ENCODE measurements at regions not wholly inside any gene's neighbourhood (a gene's known extent, or its start where the extent isn't known, plus 50 kb on each side); places are given as distances from the start of the nearest gene placed in this dataset.

DNA sequence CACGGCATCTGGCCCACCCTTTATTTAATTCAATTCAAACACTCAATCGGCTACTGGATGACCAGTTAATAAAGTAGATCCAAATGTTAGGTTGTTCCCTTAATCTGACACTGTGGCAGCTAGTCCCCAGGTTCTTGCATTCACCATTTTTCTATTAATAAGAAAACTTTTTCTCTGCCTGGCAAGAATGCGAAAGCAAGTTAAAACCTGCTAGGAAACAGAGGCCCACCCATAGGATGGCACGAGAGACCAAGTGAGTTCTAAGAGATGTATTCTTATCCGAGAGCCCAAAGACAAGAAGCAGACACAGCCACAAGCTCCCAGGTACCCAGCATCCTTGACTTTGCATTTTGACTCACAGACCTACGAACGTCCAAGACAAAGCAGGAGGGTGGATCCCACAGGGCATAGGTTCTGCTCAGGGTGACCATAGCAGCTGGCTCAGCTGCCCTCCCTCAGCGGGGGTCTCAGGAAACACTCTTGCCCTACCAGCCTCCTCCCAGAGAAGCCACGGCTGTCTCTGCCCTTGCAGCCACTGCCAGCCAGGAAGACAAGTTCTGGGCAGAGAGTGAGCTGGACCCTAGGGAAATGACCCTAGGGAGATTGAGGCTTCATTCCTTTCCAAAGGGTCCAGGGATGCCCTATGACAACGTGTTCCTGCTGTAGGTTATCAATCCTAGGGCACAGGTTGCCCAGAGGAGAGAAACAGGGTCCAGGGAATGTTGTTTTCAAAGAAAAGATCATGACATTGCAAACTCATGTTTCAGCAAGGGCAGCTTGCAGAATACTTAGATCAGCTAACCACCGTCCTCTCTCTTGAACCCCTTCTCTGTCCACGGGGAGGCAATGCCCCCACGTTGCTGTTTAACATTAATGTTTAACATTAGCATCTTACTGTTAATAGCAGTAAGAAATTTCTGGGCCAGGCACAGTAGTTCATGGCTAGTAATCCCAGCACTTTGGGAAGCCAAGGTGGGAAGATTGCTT lies 147.2 kb upstream of the ZNF507 start:
- peaks cover 9% of the 10 kb centered on the region for H3K27me3 ChIP-seq
- TF ChIP-seq, protein P1, sequence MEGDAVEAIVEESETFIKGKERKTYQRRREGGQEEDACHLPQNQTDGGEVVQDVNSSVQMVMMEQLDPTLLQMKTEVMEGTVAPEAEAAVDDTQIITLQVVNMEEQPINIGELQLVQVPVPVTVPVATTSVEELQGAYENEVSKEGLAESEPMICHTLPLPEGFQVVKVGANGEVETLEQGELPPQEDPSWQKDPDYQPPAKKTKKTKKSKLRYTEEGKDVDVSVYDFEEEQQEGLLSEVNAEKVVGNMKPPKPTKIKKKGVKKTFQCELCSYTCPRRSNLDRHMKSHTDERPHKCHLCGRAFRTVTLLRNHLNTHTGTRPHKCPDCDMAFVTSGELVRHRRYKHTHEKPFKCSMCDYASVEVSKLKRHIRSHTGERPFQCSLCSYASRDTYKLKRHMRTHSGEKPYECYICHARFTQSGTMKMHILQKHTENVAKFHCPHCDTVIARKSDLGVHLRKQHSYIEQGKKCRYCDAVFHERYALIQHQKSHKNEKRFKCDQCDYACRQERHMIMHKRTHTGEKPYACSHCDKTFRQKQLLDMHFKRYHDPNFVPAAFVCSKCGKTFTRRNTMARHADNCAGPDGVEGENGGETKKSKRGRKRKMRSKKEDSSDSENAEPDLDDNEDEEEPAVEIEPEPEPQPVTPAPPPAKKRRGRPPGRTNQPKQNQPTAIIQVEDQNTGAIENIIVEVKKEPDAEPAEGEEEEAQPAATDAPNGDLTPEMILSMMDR (IDR thresholded peaks at IDR 0.05), result no peak

DNA sequence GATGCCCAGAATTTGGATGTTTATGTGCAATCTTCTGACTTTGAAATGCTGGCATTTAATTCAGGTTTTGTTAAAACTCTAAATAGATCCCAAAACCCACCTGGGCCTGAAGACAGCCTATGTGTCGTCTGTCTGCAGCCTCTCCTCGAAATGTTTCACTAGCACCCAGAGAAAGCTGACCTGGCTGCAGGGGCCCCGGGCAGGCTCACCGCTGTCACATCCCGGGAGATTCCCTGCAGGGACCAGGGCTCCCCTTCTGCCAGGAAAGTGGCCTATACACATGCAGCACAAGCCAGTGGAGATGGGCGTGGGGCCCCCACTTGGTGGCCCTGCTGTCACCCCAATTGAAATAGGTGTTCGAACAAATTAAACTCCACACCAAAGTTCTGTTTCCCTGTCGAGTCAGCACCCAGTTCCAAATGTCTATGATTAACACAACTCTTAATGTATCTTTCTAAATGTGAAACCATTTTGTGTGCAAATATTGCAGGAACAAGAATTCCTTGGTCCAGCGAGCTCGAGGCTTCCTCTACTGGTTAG lies 145.8 kb upstream of the ZNF507 start:
- H3K36me3 ChIP-seq, result no peaks in the 10 kb centered on the region
- no peaks in the 10 kb centered on the region for H3K9me3 ChIP-seq
- no peak overlapping the region for H3K4me3 ChIP-seq (ENCODE audit: low read depth in 1 of 2, low read length in 1 of 2)
- peaks cover 9% of the 10 kb centered on the region for H3K27me3 ChIP-seq
- TF ChIP-seq, protein P1 (IDR thresholded peaks at IDR 0.05), result no peak
- no peak overlapping the region for H3K27ac ChIP-seq
- no peaks in the 10 kb centered on the region for H3K4me1 ChIP-seq (ENCODE audit: control insufficient read depth in 1 of 2, insufficient read depth in 1 of 2, low read depth in 1 of 2, low read length in 1 of 2)

More for the DNA sequence above, 147.2 kb upstream of the ZNF507 start:
- H3K4me3 ChIP-seq (ENCODE audit: low read depth in 1 of 2, low read length in 1 of 2), result no peak overlapping the region
- no peak overlapping the region for H3K27ac ChIP-seq
- H3K36me3 ChIP-seq, result no peaks in the 10 kb centered on the region
- H3K4me1 ChIP-seq (ENCODE audit: control insufficient read depth in 1 of 2, insufficient read depth in 1 of 2, low read depth in 1 of 2, low read length in 1 of 2), result no peaks in the 10 kb centered on the region
- no peaks in the 10 kb centered on the region for H3K9me3 ChIP-seq

DNA sequence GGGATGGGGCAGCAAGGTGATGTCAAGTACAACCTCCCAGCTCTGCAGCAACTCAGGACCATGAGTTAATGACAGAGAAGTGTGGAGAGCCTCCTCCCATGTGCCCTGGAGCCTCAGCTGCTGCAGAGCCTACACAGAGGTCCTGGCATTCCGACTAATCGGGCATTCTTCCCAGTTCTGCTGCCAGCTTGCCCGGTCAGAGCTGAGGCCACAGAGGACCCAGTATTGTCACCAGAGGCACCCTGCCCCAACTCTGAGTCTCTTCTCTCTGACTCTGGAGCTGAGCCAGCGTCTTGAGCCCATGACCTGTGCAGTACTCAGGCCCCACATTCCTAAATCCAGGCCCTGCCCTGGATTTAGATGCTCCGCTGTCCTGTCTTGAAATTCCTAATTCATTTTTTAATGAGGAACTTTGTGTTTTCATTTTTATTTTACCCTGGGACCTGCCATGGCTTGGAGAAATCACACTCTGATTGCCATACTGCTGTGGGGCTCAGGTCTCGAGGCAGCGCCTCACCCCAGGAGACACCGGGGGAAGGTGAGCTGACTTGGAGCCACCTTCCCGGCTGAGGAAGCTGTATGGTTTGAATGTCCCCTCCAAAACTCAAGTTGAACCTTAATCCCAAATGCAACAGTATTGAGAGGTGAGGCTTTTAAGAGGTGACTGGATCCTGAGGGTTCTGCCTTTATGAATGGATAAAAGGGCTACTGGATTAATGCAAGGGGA lies 144.9 kb upstream of the ZNF507 start:
- H3K36me3 ChIP-seq, result no peaks in the 10 kb centered on the region
- no peaks in the 10 kb centered on the region for H3K4me1 ChIP-seq (ENCODE audit: control insufficient read depth in 1 of 2, insufficient read depth in 1 of 2, low read depth in 1 of 2, low read length in 1 of 2)
- no peaks in the 10 kb centered on the region for H3K9me3 ChIP-seq
- TF ChIP-seq, protein P1 (IDR thresholded peaks at IDR 0.05), result no peak
- no peak overlapping the region for H3K27ac ChIP-seq
- H3K4me3 ChIP-seq (ENCODE audit: low read depth in 1 of 2, low read length in 1 of 2), result no peak overlapping the region
- peaks cover 9% of the 10 kb centered on the region for H3K27me3 ChIP-seq

DNA sequence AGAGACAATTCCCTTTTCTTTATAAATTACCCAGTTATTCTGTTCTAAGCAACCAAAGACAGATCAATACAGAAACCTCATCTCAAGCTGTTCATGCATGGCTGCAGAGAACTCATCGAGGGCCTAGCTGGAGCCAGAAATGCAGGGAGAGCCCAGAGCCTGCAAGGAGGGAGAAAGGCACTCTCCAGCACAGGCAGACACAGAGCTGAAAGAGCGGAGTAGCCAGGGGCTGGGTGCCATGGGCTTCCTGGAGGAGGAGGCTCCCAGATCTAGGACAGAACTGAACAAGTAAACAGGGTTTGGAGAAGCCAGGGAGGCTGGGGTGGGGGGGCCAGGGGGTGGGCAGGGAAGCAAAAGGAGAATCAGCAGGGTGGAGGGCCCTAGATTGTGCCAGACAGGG lies 144.2 kb upstream of the ZNF507 start:
- Histone ChIP-seq H3K9me3 (no peaks in the 10 kb centered on the region), H3K4me1 (ENCODE audit: control insufficient read depth in 1 of 2, insufficient read depth in 1 of 2, low read depth in 1 of 2, low read length in 1 of 2) (no peaks in the 10 kb centered on the region), H3K27me3 (peaks cover 9% of the 10 kb centered on the region), H3K27ac (no peak overlapping the region), H3K36me3 (no peaks in the 10 kb centered on the region), H3K4me3 (ENCODE audit: low read depth in 1 of 2, low read length in 1 of 2) (no peak overlapping the region)
- TF ChIP-seq, protein P1 (IDR thresholded peaks at IDR 0.05), result no peak

DNA sequence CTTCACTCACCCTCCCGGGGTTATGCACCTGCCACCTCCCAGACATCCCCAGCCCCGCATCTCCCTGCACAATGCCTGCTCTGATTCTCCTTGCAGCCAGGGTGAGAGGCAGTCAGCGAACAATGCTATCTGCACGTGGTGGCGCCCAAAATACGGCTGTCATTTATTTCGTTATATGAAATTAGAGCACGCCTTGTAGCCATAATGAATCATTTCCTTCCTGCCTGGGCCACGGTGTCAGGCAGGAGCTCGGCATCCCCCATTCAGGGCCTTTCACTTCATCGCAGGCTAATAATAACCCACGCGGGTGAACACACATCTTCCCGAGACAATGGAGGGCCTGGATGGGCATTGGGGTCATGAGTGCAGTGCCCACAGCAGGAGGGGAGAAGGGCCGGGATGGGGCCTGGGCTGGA lies 143.8 kb upstream of the ZNF507 start:
- TF ChIP-seq, protein P1 (IDR thresholded peaks at IDR 0.05), result no peak
- Histone ChIP-seq H3K27ac (no peak overlapping the region), H3K4me3 (ENCODE audit: low read depth in 1 of 2, low read length in 1 of 2) (no peak overlapping the region), H3K36me3 (no peaks in the 10 kb centered on the region), H3K4me1 (ENCODE audit: control insufficient read depth in 1 of 2, insufficient read depth in 1 of 2, low read depth in 1 of 2, low read length in 1 of 2) (no peaks in the 10 kb centered on the region), H3K9me3 (no peaks in the 10 kb centered on the region), H3K27me3 (peaks cover 9% of the 10 kb centered on the region)
